Astrocyte of the cerebellum (primary cell): ENCODE measurements at regions not wholly inside any gene's neighbourhood (a gene's known extent, or its start where the extent isn't known, plus 50 kb on each side); places are given as distances from the start of the nearest gene placed in this dataset.

Experiments used
- DNase-seq: peaks from one replicate; pipeline ENCODE4 v3.0.0-alpha.2; 2011; ENCODE audit warnings: low read depth
- H3K4me3 ChIP-seq: 2 replicates; pipeline ENCODE4 v1.5.1; 2011; ENCODE audit warnings: mild to moderate bottlenecking, low read depth, low read length, moderate library complexity
- in situ Hi-C: cut with HindIII; loops from 2 replicates; pipeline ENCODE4 v1.10.0; 2017; ENCODE audit warnings: low sequenced_read_pairs
- TF ChIP-seq, protein P1 (sequence below): IDR thresholded peaks from 2 replicates; pipeline ENCODE4 v1.5.1; 2012; ENCODE audit warnings: low read length, low read depth, moderate library complexity, mild to moderate bottlenecking; ENCODE audit errors: missing control alignments

DNA sequence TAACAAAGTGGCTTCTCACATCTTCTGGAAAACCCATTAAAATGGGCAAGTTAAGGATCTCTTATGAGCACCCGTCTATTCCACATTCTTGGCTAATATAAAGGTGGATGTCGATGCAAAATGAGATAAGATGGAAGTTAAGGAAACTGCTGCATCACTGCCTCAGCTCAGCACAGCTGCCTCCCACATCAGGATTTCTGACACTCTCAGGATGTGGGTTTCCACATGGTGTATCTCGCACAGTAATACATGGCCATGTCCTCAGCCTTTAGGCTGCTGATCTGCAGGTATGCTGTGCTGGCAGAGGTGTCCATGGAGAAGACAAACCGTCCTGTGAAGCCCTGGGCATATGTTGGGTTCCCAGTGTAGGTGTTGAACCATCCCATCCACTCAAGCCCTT, 1348.0 kb downstream of the TMEM121 start:
- no peak for DNase-seq
- TF ChIP-seq, protein P1, sequence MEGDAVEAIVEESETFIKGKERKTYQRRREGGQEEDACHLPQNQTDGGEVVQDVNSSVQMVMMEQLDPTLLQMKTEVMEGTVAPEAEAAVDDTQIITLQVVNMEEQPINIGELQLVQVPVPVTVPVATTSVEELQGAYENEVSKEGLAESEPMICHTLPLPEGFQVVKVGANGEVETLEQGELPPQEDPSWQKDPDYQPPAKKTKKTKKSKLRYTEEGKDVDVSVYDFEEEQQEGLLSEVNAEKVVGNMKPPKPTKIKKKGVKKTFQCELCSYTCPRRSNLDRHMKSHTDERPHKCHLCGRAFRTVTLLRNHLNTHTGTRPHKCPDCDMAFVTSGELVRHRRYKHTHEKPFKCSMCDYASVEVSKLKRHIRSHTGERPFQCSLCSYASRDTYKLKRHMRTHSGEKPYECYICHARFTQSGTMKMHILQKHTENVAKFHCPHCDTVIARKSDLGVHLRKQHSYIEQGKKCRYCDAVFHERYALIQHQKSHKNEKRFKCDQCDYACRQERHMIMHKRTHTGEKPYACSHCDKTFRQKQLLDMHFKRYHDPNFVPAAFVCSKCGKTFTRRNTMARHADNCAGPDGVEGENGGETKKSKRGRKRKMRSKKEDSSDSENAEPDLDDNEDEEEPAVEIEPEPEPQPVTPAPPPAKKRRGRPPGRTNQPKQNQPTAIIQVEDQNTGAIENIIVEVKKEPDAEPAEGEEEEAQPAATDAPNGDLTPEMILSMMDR = no peak
- in situ Hi-C loops = no loop called here
- no peak overlapping the region for H3K4me3 ChIP-seq

DNA sequence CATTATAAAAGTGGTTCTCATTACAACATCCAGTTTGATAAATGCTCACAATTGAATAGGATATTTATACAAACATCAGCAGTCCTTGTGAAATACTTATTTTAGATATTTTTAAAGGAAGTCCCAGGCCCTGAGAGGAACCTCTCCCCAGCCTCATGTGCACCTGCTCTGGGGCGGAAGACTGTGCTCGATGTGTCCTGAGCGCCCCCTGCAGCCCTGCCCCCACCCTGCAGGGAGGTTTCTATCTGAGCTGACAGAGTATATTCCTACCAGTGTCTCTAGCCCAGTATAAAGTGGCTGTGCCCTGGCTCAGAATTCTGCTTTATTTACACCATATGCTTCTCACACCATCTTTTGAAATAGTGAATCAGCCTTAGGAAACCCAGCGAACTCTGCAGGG, 1349.1 kb downstream of the TMEM121 start:
- no peak overlapping the region for H3K4me3 ChIP-seq
- in situ Hi-C loops = no loop called here
- TF ChIP-seq, protein P1 = no peak
- no peak for DNase-seq

DNA sequence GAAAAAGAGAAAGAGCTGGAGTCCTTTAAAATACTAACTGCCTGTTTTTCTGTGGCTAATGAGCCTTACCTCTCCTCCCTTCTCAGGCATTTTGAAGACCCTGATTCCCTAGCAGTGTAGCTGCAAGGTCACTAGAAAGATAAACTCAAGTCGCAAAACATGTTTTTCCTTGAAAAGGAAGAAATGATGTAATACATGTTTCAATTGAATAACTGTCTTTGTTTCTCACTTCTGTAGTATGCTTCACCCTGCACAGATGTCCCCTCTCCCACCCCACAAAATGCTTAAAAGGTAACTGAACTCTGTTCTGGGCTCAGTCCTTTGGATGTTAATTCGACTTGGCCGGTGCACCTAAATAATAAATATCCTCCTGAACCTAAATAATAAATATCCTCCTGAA, 1350.3 kb downstream of the TMEM121 start:
- DNase-seq = no peak
- TF ChIP-seq, protein P1 = no peak
- in situ Hi-C loops = no loop called here

DNA sequence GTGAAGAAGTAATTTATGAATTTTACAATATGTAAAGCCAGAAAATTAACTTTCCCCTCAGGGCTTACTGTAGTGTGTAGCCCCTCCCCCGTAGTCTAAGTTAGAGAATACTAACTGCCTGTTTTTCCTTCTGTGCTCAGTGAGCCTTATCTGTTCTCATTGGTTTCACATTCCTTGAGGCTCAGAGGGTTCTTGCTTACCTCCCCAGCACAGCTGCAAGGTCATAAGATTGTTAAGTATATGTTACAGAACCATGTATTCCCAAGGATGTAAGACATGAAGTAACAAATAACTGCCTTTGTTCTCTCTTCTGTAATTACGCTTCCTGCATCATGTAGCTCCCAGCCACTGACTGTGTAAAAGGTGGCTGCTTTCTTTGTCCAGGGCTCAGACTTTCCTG, 1351.1 kb downstream of the TMEM121 start:
- in situ Hi-C loops = no loop called here
- no peak for DNase-seq
- H3K4me3 ChIP-seq = no peak overlapping the region
- TF ChIP-seq, protein P1 = no peak

More for the DNA sequence above, 1350.3 kb downstream of the TMEM121 start:
- H3K4me3 ChIP-seq = no peak overlapping the region

DNA sequence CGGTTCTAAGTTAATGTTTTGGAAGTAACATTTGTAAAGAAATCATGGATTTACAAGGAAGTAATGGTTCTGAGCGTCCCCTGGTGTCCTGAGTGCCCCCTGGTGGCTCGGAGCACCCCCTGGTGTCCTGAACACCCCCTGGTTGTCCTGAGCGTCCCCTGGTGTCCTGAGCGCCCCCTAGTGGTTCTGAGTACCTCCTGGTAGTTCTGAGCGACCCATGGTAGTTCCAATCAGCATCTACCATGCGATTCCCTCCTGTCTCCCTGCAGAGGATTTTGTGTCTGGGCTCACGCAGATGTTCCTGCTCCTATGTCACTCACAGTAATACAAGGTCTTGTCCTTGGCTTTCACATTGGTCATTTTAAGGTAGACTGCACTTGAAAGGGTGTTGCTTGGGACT, 1352.9 kb downstream of the TMEM121 start:
- TF ChIP-seq, protein P1 = no peak
- DNase-seq = no peak

DNA sequence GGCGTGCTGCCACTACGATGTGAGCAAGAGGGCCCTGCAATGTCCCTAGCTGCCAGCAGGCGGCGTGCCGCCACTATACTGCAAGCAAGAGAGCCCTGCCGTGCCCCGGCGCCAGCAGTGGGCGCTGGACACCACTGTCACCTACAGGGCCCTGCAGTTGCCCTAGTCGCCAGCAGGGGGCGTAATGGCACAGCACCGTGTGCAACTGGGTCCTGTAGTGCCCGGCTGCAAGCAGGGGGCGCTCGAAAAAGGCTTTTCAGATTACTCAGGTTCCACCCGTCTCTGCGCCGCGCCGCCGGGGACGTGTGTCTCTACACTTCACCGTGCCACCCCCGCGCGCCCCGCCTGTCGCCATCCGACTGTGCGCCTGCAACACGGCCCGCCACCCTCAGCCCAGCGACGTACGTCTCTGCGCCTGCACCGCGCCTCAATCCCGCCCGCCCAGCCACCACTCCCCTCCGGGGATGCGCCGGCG, 1356.9 kb downstream of the TMEM121 start:
- no peak overlapping the region for H3K4me3 ChIP-seq
- DNase-seq = no peak
- TF ChIP-seq, protein P1 = no peak
- in situ Hi-C loops = no loop called here

More for the DNA sequence above, 1352.9 kb downstream of the TMEM121 start:
- H3K4me3 ChIP-seq = no peak overlapping the region
- in situ Hi-C loops = no loop called here
